SK-N-SH (cell line): ENCODE measurements at regions not wholly inside any gene's neighbourhood (a gene's known extent, or its start where the extent isn't known, plus 50 kb on each side); places are given as distances from the start of the nearest gene placed in this dataset.

Source experiments
- CTCF ChIA-PET: fragments of 300-600, 350-600 bp; formaldehyde crosslinking; extraction: SDS; loops from one replicate; lab custom pipeline; 2021; lab: Yijun Ruan, JAX
- POLR2A ChIA-PET: fragments of 350-600 bp; sonication (Branson Sonifier 250); formaldehyde crosslinking; extraction: SDS; loops from one replicate; lab custom pipeline; 2020; ENCODE audit warnings: antibody characterized with exemption, inconsistent platforms; lab: Yijun Ruan, JAX
- DNase-seq: peaks from one replicate; pipeline ENCODE4 v3.0.0; 2012
- H2AFZ ChIP-seq: fragments of 200-600 bp; sonication (generic); 2 replicates; pipeline ENCODE4 v1.8.1; 2016; ENCODE audit warnings: antibody characterized with exemption, mild to moderate bottlenecking, low read depth
- H3F3A ChIP-seq: fragments of 200-600 bp; sonication (generic); replicated peaks from 2 replicates; pipeline ENCODE3; 2016; ENCODE audit warnings: antibody characterized with exemption, mild to moderate bottlenecking; ENCODE audit not compliant: insufficient read depth
- H3K27ac ChIP-seq, 2 experiments: fragments of 200-500 bp in 1 of 2; fragments of 200-600 bp in 1 of 2; sonication (Bioruptor generic) in 1 of 2; sonication (generic), shearing (Covaris generic) in 1 of 2; 2 replicates each; pipeline versions ENCODE4 v1.5.1 to v1.6.1; 2014 to 2016; ENCODE audit warnings: low read depth in 2 of 2, inconsistent platforms in 1 of 2, low read length in 1 of 2, mild to moderate bottlenecking in 1 of 2, mixed read lengths in 1 of 2
- H3K27me3 ChIP-seq: fragments of 200-600 bp; sonication (generic), shearing (Covaris generic); 2 replicates; pipeline ENCODE4 v1.6.1; 2016; ENCODE audit warnings: mixed run types; ENCODE audit not compliant: insufficient read depth
- H3K36me3 ChIP-seq, 2 experiments: fragments of 200-500 bp in 1 of 2; fragments of 200-600 bp in 1 of 2; sonication (Bioruptor generic) in 1 of 2; sonication (generic) in 1 of 2; replicated peaks in 1 of 2; 2 replicates each; pipeline versions ENCODE3 to v1.5.1; 2014 to 2016; ENCODE audit warnings: low read length in 1 of 2, mild to moderate bottlenecking in 1 of 2; ENCODE audit not compliant: insufficient read depth in 2 of 2, control insufficient read depth in 1 of 2
- H3K4me1 ChIP-seq, 2 experiments: fragments of 200-500 bp in 1 of 2; fragments of 200-600 bp in 1 of 2; sonication (Bioruptor generic) in 1 of 2; sonication (generic), shearing (Covaris generic) in 1 of 2; 2 replicates each; pipeline versions ENCODE4 v1.5.1 to v1.6.1; 2014 to 2016; ENCODE audit warnings: low read depth in 1 of 2, low read length in 1 of 2, mixed run types in 1 of 2; ENCODE audit not compliant: insufficient read depth in 2 of 2, control insufficient read depth in 1 of 2
- H3K4me2 ChIP-seq: fragments of 200-600 bp; sonication (generic), shearing (Covaris generic); 2 replicates; pipeline ENCODE4 v1.6.1; 2017; ENCODE audit warnings: mixed run types
- H3K4me3 ChIP-seq, 2 experiments: fragments of 200-500 bp in 1 of 2; fragments of 200-600 bp in 1 of 2; sonication (Bioruptor generic) in 1 of 2; sonication (generic), shearing (Covaris generic) in 1 of 2; 2 replicates each; pipeline versions ENCODE4 v1.5.1 to v1.8.1; 2014 to 2016; ENCODE audit warnings: low read depth in 2 of 2, inconsistent platforms in 1 of 2, low read length in 1 of 2, mild to moderate bottlenecking in 1 of 2, mixed read lengths in 1 of 2, moderate library complexity in 1 of 2
- H3K79me2 ChIP-seq: fragments of 200-600 bp; sonication (generic); 2 replicates; pipeline ENCODE4 v1.8.1; 2017; ENCODE audit warnings: mild to moderate bottlenecking; ENCODE audit not compliant: insufficient read depth
- H3K9ac ChIP-seq: fragments of 200-600 bp; sonication (generic); 2 replicates; pipeline ENCODE4 v1.6.1; 2017; ENCODE audit warnings: mixed run types
- H3K9me2 ChIP-seq: fragments of 200-600 bp; sonication (generic); 2 replicates; pipeline ENCODE4 v1.6.1; 2017; ENCODE audit warnings: mixed run types
- H3K9me3 ChIP-seq: fragments of 200-600 bp; sonication (generic); 2 replicates; pipeline ENCODE4 v1.6.1; 2017; ENCODE audit warnings: mixed run types, mild to moderate bottlenecking, moderate library complexity
- H4K20me1 ChIP-seq: fragments of 200-600 bp; sonication (generic); 2 replicates; pipeline ENCODE4 v1.6.1; 2017; ENCODE audit warnings: mild to moderate bottlenecking, mixed run types; ENCODE audit not compliant: insufficient read depth
- ELF1 ChIP-seq: IDR thresholded peaks from 2 replicates; pipeline ENCODE4 v1.4.0; 2012
- FOSL2 ChIP-seq: IDR thresholded peaks from 2 replicates; pipeline ENCODE4 v1.4.0; 2012; ENCODE audit warnings: low read depth, mild to moderate bottlenecking, moderate library complexity, borderline replicate concordance
- GATA2 ChIP-seq: sonication (generic); formaldehyde crosslinking; IDR thresholded peaks from 2 replicates; pipeline ENCODE4 v1.5.0; 2020; ENCODE audit warnings: mild to moderate bottlenecking, missing genetic modification reagents
- IRF3 ChIP-seq: fragments of 150-350 bp; IDR thresholded peaks from 2 replicates; pipeline ENCODE4 v1.6.1; 2016; ENCODE audit warnings: mild to moderate bottlenecking, low read depth, low read length
- JUND ChIP-seq: IDR thresholded peaks from 2 replicates; pipeline ENCODE4 v1.4.0; 2012
- MAX ChIP-seq: IDR thresholded peaks from 2 replicates; pipeline ENCODE4 v1.4.0; 2012; ENCODE audit warnings: low read depth
- MEF2A ChIP-seq: IDR thresholded peaks from 2 replicates; pipeline ENCODE4 v1.4.0; 2012; ENCODE audit warnings: low read depth, borderline replicate concordance
- MXI1 ChIP-seq: IDR thresholded peaks from 2 replicates; pipeline ENCODE4 v1.6.1; 2012; ENCODE audit warnings: mild to moderate bottlenecking, low read depth, low read length, improper control_type of control experiment
- NFIC ChIP-seq: IDR thresholded peaks from 2 replicates; pipeline ENCODE4 v1.4.0; 2012; ENCODE audit warnings: borderline replicate concordance
- POLR2AphosphoS5 ChIP-seq: IDR thresholded peaks from 2 replicates; pipeline ENCODE4 v1.6.1; 2012; ENCODE audit warnings: low read depth, low read length
- RAD21 ChIP-seq: IDR thresholded peaks from 2 replicates; pipeline ENCODE4 v1.6.1; 2012; ENCODE audit warnings: mild to moderate bottlenecking, low read length
- RCOR1 ChIP-seq: fragments of 150-350 bp; IDR thresholded peaks from 2 replicates; pipeline ENCODE4 v1.6.1; 2017; ENCODE audit warnings: antibody characterized with exemption, low read length
- REST ChIP-seq: IDR thresholded peaks from 2 replicates; pipeline ENCODE4 v1.6.1; 2012; ENCODE audit warnings: mild to moderate bottlenecking, low read depth, low read length, moderate library complexity
- RFX5 ChIP-seq: IDR thresholded peaks from 2 replicates; pipeline ENCODE4 v1.6.1; 2012; ENCODE audit warnings: mild to moderate bottlenecking, improper control_type of control experiment, low read length
- RXRA ChIP-seq: IDR thresholded peaks from 2 replicates; pipeline ENCODE4 v1.4.0; 2012; ENCODE audit warnings: low read depth, mild to moderate bottlenecking, borderline replicate concordance
- SIN3A ChIP-seq: IDR thresholded peaks from 2 replicates; pipeline ENCODE4 v1.6.1; 2012; ENCODE audit warnings: low read depth, mild to moderate bottlenecking, low read length, moderate library complexity, borderline replicate concordance
- TAF1 ChIP-seq: IDR thresholded peaks from 2 replicates; pipeline ENCODE4 v1.6.1; 2012; ENCODE audit warnings: low read depth, mild to moderate bottlenecking, low read length, moderate library complexity, borderline replicate concordance
- TEAD4 ChIP-seq: IDR thresholded peaks from 2 replicates; pipeline ENCODE4 v1.4.0; 2012; ENCODE audit warnings: mild to moderate bottlenecking, borderline replicate concordance; ENCODE audit not compliant: insufficient read depth
- USF1 ChIP-seq: IDR thresholded peaks from 2 replicates; pipeline ENCODE4 v1.4.0; 2012; ENCODE audit warnings: low read depth, borderline replicate concordance
- USF2 ChIP-seq: fragments of 150-350 bp; IDR thresholded peaks from 2 replicates; pipeline ENCODE4 v1.6.1; 2017; ENCODE audit warnings: antibody characterized with exemption, low read length, low read depth, borderline replicate concordance
- YY1 ChIP-seq: IDR thresholded peaks from 2 replicates; pipeline ENCODE4 v1.4.0; 2012; ENCODE audit warnings: low read depth, mild to moderate bottlenecking
- WGBS: methylation state at CpG from one replicate; pipeline ENCODE4 v1.1.6; 2017; ENCODE audit warnings: low lambda C conversion rate; 5-methylcytosine and 5-hydroxymethylcytosine counted together

GRCh38 chr11:79570104-79570503, 129.3 kb upstream of the TENM4 start:
- no peak overlapping the region for H3K27ac ChIP-seq
- no peak for TF ChIP-seq TEAD4
- TF ChIP-seq USF2: no peak
- no peak for TF ChIP-seq SIN3A
- TF ChIP-seq POLR2AphosphoS5: no peak
- no peak for TF ChIP-seq JUND
- TF ChIP-seq MXI1: no peak
- TF ChIP-seq RAD21: no peak
- TF ChIP-seq RXRA: no peak
- TF ChIP-seq YY1: no peak
- TF ChIP-seq GATA2: no peak
- TF ChIP-seq, all 33 proteins: peak for 0
- Histone ChIP-seq H3F3A (no peaks in the 10 kb centered on the region), H3K9me2 (no peaks in the 10 kb centered on the region), H3K9ac (no peak overlapping the region), H3K4me2 (no peak overlapping the region), H3K36me3 (no peaks in the 10 kb centered on the region), H2AFZ (no peak overlapping the region), H3K79me2 (no peaks in the 10 kb centered on the region), H3K4me1 (no peaks in the 10 kb centered on the region; a peak in 1 of 4 replicates), H3K9me3 (no peaks in the 10 kb centered on the region), H3K4me3 (no peak overlapping the region), H3K27me3 (no peaks in the 10 kb centered on the region), H4K20me1 (no peaks in the 10 kb centered on the region)
- 4% methylated on average over 2 of the region's 2 CpGs for WGBS
- DNase-seq: no peak
- ChIA-PET CTCF (no interaction called here), POLR2A (no interaction called here)

- POLR2A ChIA-PET: no interaction called here
- no peaks in the 10 kb centered on the region for H4K20me1 ChIP-seq
- H3K79me2 ChIP-seq: no peaks in the 10 kb centered on the region
- TF ChIP-seq IRF3 (no peak), TEAD4 (no peak), ELF1 (no peak), RCOR1 (no peak), USF1 (no peak), GATA2 (no peak), MAX (no peak), RFX5 (no peak), JUND (no peak), REST (no peak), NFIC (no peak), TAF1 (no peak), USF2 (no peak), MEF2A (no peak), MXI1 (no peak), FOSL2 (no peak), POLR2AphosphoS5 (no peak)
- TF ChIP-seq, all 33 proteins: peak for 0
- no peak overlapping the region for H3K4me2 ChIP-seq
- no peak overlapping the region for H2AFZ ChIP-seq
- no peak overlapping the region for H3K4me3 ChIP-seq
- H3K27ac ChIP-seq: no peak overlapping the region
- 11% methylated on average over 1 of the region's 5 CpGs for WGBS
- H3K36me3 ChIP-seq: no peaks in the 10 kb centered on the region
- H3F3A ChIP-seq: no peaks in the 10 kb centered on the region
- no peaks in the 10 kb centered on the region for H3K27me3 ChIP-seq
- H3K9me2 ChIP-seq: no peaks in the 10 kb centered on the region
- H3K4me1 ChIP-seq: no peaks in the 10 kb centered on the region; a peak in 1 of 4 replicates
- CTCF ChIA-PET: interaction anchor here (0.5 to 1.4 kb wide), 2 partner anchors 10 to 12 kb away, joined by 3 to 4 read pairs; no protein-coding TSS in a partner anchor
- no peaks in the 10 kb centered on the region for H3K9me3 ChIP-seq
- no peak for DNase-seq
- H3K9ac ChIP-seq: no peak overlapping the region
Measured at GRCh38 chr11:79564288-79564925, 123.6 kb upstream of the TENM4 start.
